ENCODE measurements at regions not wholly inside any gene's neighbourhood (a gene's known extent, or its start where the extent isn't known, plus 50 kb on each side); places are given as distances from the start of the nearest gene placed in this dataset.

GRCh38 chr16:52184336-52184735 lies 362.6 kb downstream of the TOX3 start:
- Histone ChIP-seq H3K9me3 (ENCODE audit: control insufficient read depth, low read length) (no peaks in the 10 kb centered on the region), H3K4me2 (ENCODE audit: low read length) (no peak overlapping the region), H3K79me2 (no peaks in the 10 kb centered on the region), H3K27ac (no peak overlapping the region), H3K4me1 (no peaks in the 10 kb centered on the region), H2AFZ (no peak overlapping the region), H3K36me3 (ENCODE audit: control insufficient read depth, insufficient read depth, low read length) (no peaks in the 10 kb centered on the region), H3K27me3 (ENCODE audit: control insufficient read depth, insufficient read depth, low read length) (no peaks in the 10 kb centered on the region), H3K4me3 (ENCODE audit: low read depth, low read length) (no peak overlapping the region), H3K9ac (no peak overlapping the region)
- no peak for TF ChIP-seq CTCF (IDR thresholded peaks at IDR 0.05)

- Histone ChIP-seq H3K27ac (no peak overlapping the region), H3K79me2 (no peaks in the 10 kb centered on the region), H3K4me1 (no peaks in the 10 kb centered on the region), H3K27me3 (ENCODE audit: control insufficient read depth, insufficient read depth, low read length) (no peaks in the 10 kb centered on the region), H3K4me3 (ENCODE audit: low read depth, low read length) (no peak overlapping the region), H3K4me2 (ENCODE audit: low read length) (no peak overlapping the region), H2AFZ (no peak overlapping the region), H3K9me3 (ENCODE audit: control insufficient read depth, low read length) (no peaks in the 10 kb centered on the region), H3K36me3 (ENCODE audit: control insufficient read depth, insufficient read depth, low read length) (no peaks in the 10 kb centered on the region), H3K9ac (no peak overlapping the region)
- TF ChIP-seq CTCF (IDR thresholded peaks at IDR 0.05): no peak
Observed at GRCh38 chr16:52182840-52183239, 364.1 kb downstream of the TOX3 start.

- Histone ChIP-seq H3K4me1 (no peaks in the 10 kb centered on the region), H3K27me3 (ENCODE audit: control insufficient read depth, insufficient read depth, low read length) (no peaks in the 10 kb centered on the region), H3K9me3 (ENCODE audit: control insufficient read depth, low read length) (no peaks in the 10 kb centered on the region), H3K9ac (no peak overlapping the region), H3K4me3 (ENCODE audit: low read depth, low read length) (no peak overlapping the region), H2AFZ (no peak overlapping the region), H3K4me2 (ENCODE audit: low read length) (no peak overlapping the region), H3K36me3 (ENCODE audit: control insufficient read depth, insufficient read depth, low read length) (no peaks in the 10 kb centered on the region), H3K27ac (no peak overlapping the region), H3K79me2 (no peaks in the 10 kb centered on the region)
- no peak for TF ChIP-seq CTCF (IDR thresholded peaks at IDR 0.05)
Observed at GRCh38 chr16:52174168-52174567, 372.8 kb downstream of the TOX3 start.

- no peaks in the 10 kb centered on the region for H3K36me3 ChIP-seq (ENCODE audit: control insufficient read depth, insufficient read depth, low read length)
- TF ChIP-seq CTCF (IDR thresholded peaks at IDR 0.05): no peak
- H2AFZ ChIP-seq: no peak overlapping the region
- H3K4me3 ChIP-seq (ENCODE audit: low read depth, low read length): no peak overlapping the region
- H3K27me3 ChIP-seq (ENCODE audit: control insufficient read depth, insufficient read depth, low read length): no peaks in the 10 kb centered on the region
- no peak overlapping the region for H3K9ac ChIP-seq
- no peak overlapping the region for H3K4me2 ChIP-seq (ENCODE audit: low read length)
- no peaks in the 10 kb centered on the region for H3K4me1 ChIP-seq
- H3K27ac ChIP-seq: no peak overlapping the region
- no peaks in the 10 kb centered on the region for H3K79me2 ChIP-seq
- no peaks in the 10 kb centered on the region for H3K9me3 ChIP-seq (ENCODE audit: control insufficient read depth, low read length)
Observed at GRCh38 chr16:52171481-52171880, 375.5 kb downstream of the TOX3 start.

- no peak overlapping the region for H3K4me2 ChIP-seq (ENCODE audit: low read length)
- no peak overlapping the region for H3K27ac ChIP-seq
- no peak overlapping the region for H2AFZ ChIP-seq
- H3K9ac ChIP-seq: no peak overlapping the region
- H3K4me1 ChIP-seq: no peaks in the 10 kb centered on the region
- H3K27me3 ChIP-seq (ENCODE audit: control insufficient read depth, insufficient read depth, low read length): no peaks in the 10 kb centered on the region
- no peaks in the 10 kb centered on the region for H3K9me3 ChIP-seq (ENCODE audit: control insufficient read depth, low read length)
- no peaks in the 10 kb centered on the region for H3K36me3 ChIP-seq (ENCODE audit: control insufficient read depth, insufficient read depth, low read length)
- TF ChIP-seq CTCF (IDR thresholded peaks at IDR 0.05): no peak
- no peak overlapping the region for H3K4me3 ChIP-seq (ENCODE audit: low read depth, low read length)
- no peaks in the 10 kb centered on the region for H3K79me2 ChIP-seq
Observed at GRCh38 chr16:52167328-52167727, 379.6 kb downstream of the TOX3 start.
